ENCODE measurements at regions not wholly inside any gene's neighbourhood (a gene's known extent, or its start where the extent isn't known, plus 50 kb on each side); places are given as distances from the start of the nearest gene placed in this dataset.

DNA sequence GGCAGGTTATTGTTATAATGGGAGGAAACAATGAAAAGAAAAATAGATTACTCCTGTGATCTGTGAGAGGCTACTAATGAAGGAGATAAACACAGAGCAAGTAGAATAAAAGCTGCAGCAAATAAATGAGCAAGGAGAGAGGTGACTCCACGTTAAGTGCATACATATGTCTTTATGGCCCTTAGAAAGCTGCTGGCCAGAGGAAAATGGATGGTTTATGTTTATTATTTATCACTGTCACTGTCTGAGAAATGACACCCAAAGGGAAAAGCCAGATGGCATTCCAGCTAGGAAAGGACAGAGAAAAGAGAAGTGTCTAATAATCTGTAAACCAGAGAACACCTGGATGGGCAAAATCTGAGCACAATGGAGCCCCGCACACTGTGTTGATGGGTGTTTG is 122.9 kb upstream of the DDX18 start:
- TF ChIP-seq POLR2A (IDR thresholded peaks at IDR 0.05): no peak
- TF ChIP-seq, protein P1, sequence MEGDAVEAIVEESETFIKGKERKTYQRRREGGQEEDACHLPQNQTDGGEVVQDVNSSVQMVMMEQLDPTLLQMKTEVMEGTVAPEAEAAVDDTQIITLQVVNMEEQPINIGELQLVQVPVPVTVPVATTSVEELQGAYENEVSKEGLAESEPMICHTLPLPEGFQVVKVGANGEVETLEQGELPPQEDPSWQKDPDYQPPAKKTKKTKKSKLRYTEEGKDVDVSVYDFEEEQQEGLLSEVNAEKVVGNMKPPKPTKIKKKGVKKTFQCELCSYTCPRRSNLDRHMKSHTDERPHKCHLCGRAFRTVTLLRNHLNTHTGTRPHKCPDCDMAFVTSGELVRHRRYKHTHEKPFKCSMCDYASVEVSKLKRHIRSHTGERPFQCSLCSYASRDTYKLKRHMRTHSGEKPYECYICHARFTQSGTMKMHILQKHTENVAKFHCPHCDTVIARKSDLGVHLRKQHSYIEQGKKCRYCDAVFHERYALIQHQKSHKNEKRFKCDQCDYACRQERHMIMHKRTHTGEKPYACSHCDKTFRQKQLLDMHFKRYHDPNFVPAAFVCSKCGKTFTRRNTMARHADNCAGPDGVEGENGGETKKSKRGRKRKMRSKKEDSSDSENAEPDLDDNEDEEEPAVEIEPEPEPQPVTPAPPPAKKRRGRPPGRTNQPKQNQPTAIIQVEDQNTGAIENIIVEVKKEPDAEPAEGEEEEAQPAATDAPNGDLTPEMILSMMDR (IDR thresholded peaks at IDR 0.05): no peak
